Heart left ventricle (tissue), 16 donors: ENCODE measurements at regions not wholly inside any gene's neighbourhood (a gene's known extent, or its start where the extent isn't known, plus 50 kb on each side); places are given as distances from the start of the nearest gene placed in this dataset.

Source experiments
- ATAC-seq, 4 donors: fragments of 200-7000 bp; cut with Tn5 transposase; one replicate each; pipeline ENCODE4 v1.9.1; 2020 to 2022; ENCODE audit warnings: moderate library complexity in 4 of 4, mild to moderate bottlenecking in 3 of 4, moderate number of reproducible peaks in 1 of 4
- DNase-seq, 5 donors: peaks; one replicate each; pipeline ENCODE4 v3.0.0-alpha.2; 2020
- H3K27ac ChIP-seq, 12 donors: fragments of 200-600 bp; sonication (generic) in 4 of 12; one replicate each; pipeline versions ENCODE4 v1.5.0 to v1.8.0; 2016 to 2022; ENCODE audit warnings: mild to moderate bottlenecking in 2 of 12
- H3K27me3 ChIP-seq, 9 donors: fragments of 200-600 bp; sonication (generic) in 2 of 9; one replicate each; pipeline versions ENCODE4 v1.5.1 to v1.8.0; 2016 to 2022; ENCODE audit warnings: mild to moderate bottlenecking in 3 of 9
- H3K36me3 ChIP-seq, 9 donors: fragments of 200-600 bp; sonication (generic) in 2 of 9; one replicate each; pipeline versions ENCODE4 v1.5.0 to v1.8.0; 2018 to 2022; ENCODE audit warnings: mild to moderate bottlenecking in 2 of 9
- H3K4me1 ChIP-seq, 12 donors: fragments of 200-600 bp; sonication (generic) in 4 of 12; one replicate each; pipeline versions ENCODE4 v1.5.0 to v1.8.0; 2016 to 2022; ENCODE audit warnings: mild to moderate bottlenecking in 3 of 12
- H3K4me3 ChIP-seq, 12 donors: fragments of 200-600 bp; sonication (generic) in 4 of 12; one replicate each; pipeline versions ENCODE4 v1.5.0 to v1.8.0; 2017 to 2022; ENCODE audit warnings: mild to moderate bottlenecking in 9 of 12, moderate library complexity in 4 of 12
- H3K9me3 ChIP-seq, 12 donors: fragments of 200-600 bp; sonication (generic) in 4 of 12; one replicate each; pipeline versions ENCODE4 v1.5.0 to v1.8.0; 2016 to 2022; ENCODE audit warnings: mild to moderate bottlenecking in 1 of 12
- POLR2A ChIP-seq, 2 donors: fragments of 450-650 bp; IDR thresholded peaks; one replicate each; pipeline ENCODE4 v1.6.1; 2017; ENCODE audit warnings: antibody characterized with exemption in 2 of 2, mild to moderate bottlenecking in 2 of 2, moderate library complexity in 2 of 2
- WGBS, 4 donors: extraction: QIAGEN DNeasy Blood & Tissue Kit in 2 of 4; methylation state at CpG; one replicate each; pipeline versions ENCODE4 v1.1.5 to v1.1.7; 2013 to 2018; 5-methylcytosine and 5-hydroxymethylcytosine counted together
- intact Hi-C, 10 donors: fragments of 100-400 bp; cut with DNase I; formaldehyde crosslinking; loops; one replicate each; pipeline versions ENCODE4 v1.11.1 to v1.14.2; 2022
- TF ChIP-seq, protein P1 (sequence below), 12 donors: fragments of 200-600 bp; sonication (generic) in 4 of 12; IDR thresholded peaks; one replicate each; pipeline versions ENCODE4 v1.5.0 to v1.8.0; 2018 to 2022; ENCODE audit warnings: antibody characterized with exemption in 12 of 12, mild to moderate bottlenecking in 5 of 12
- donor health status: ischemic (EF 13 %, LVEDD 7.1; RV severe dilation, severe dysfunction).
- donor health status: healthy with polysubstance abuse.
- donor health status: DM: no; HTN: yes; CAD: no.
- donor health status: DM: no; HTN: no; CAD: no.
- donor health status: ischemic (EF 25% LVEDD 6.9; RV normal size, moderate dysfunction).
- donor health status: ischemic (EF 25% LVEDD 5.7; RV mildly dilated, moderate dysfunction).
- donor health status: healthy.
- donor health status: DM: yes; HTN: yes; CAD: no.
- donor health status: ischemic (EF 35%, LVEDD 5.7; RV mildly dilated, moderate dysfunction).
- donor health status: nonischemic (EF 11% LVEDD 7.7; RV severe dilation, severe dysfunction).
- donor health status: DM: yes; HTN: yes; CAD: no.
- donor health status: PGD.
- donor health status: ischemic (EF 29% LVEDD 5.4; RV normal size, mild dysfunction).
- donor health status: nonischemic (EF 23%, LVEDD 6.1; RV moderate dilation, normal function).

DNA sequence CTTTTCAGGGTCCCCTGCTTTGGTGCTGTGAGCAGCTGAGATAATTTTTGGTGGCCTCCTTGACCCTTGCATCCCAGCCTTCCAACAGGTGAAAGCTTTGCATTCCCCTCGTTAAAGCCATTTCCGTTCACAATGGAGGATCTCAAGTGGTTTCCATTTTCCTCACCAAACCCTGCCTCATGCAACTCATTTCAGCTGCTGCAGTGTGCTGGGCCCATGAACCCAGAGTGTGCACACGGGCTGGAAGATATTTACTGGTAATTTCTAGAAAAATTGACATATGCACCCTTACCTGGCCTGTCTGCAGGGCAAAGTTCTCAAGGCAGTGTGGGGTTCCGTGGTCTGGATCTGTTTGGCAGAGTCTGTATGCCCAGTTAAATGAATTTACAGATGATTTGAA, 246.8 kb upstream of the HS6ST1 start:
- no peak for DNase-seq
- intact Hi-C loops = no loop called here
- Histone ChIP-seq H3K27me3 (no peaks in the 10 kb centered on the region), H3K36me3 (no peaks in the 10 kb centered on the region), H3K27ac (no peak overlapping the region), H3K4me3 (no peak overlapping the region), H3K4me1 (peaks cover 0 to 15% (median 1%) of the 10 kb centered on the region in 12 donors), H3K9me3 (no peaks in the 10 kb centered on the region)
- 86 to 96% (median 92%) methylated on average over 4 of the region's 4 CpGs for WGBS, 4 donors
- no peak for ATAC-seq
- no peak for TF ChIP-seq POLR2A (IDR thresholded peaks at IDR 0.05)
- TF ChIP-seq, protein P1, sequence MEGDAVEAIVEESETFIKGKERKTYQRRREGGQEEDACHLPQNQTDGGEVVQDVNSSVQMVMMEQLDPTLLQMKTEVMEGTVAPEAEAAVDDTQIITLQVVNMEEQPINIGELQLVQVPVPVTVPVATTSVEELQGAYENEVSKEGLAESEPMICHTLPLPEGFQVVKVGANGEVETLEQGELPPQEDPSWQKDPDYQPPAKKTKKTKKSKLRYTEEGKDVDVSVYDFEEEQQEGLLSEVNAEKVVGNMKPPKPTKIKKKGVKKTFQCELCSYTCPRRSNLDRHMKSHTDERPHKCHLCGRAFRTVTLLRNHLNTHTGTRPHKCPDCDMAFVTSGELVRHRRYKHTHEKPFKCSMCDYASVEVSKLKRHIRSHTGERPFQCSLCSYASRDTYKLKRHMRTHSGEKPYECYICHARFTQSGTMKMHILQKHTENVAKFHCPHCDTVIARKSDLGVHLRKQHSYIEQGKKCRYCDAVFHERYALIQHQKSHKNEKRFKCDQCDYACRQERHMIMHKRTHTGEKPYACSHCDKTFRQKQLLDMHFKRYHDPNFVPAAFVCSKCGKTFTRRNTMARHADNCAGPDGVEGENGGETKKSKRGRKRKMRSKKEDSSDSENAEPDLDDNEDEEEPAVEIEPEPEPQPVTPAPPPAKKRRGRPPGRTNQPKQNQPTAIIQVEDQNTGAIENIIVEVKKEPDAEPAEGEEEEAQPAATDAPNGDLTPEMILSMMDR (IDR thresholded peaks at IDR 0.05) = no peak

DNA sequence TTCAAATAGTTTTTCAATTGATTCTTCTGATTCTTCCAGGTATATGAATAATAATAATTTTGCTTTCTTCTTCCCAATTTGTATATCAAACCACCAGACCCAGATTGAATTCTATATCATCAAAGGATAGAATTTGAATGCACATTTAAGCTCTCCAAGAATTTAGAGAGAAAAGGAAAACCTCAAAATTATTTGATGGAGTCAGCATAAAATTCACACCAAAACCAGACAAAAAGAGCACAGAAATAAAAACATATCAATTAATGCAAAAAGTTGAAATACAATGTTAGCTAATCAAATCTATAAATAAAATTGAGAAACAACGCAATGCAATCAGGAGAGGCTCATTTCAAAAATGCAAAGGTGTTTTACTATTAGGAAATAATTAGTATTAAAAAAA, 248.0 kb upstream of the HS6ST1 start:
- Histone ChIP-seq H3K4me1 (peaks cover 0 to 15% (median 1%) of the 10 kb centered on the region in 12 donors), H3K36me3 (no peaks in the 10 kb centered on the region), H3K27ac (no peak overlapping the region), H3K27me3 (no peaks in the 10 kb centered on the region), H3K9me3 (no peaks in the 10 kb centered on the region), H3K4me3 (no peak overlapping the region)
- DNase-seq (no peak), ATAC-seq (no peak)
- intact Hi-C loops = no loop called here
- no peak for TF ChIP-seq POLR2A (IDR thresholded peaks at IDR 0.05)
- TF ChIP-seq, protein P1 (IDR thresholded peaks at IDR 0.05) = no peak
- 83 to 94% (median 90%) methylated on average over 1 of the region's 1 CpG for WGBS, 4 donors

DNA sequence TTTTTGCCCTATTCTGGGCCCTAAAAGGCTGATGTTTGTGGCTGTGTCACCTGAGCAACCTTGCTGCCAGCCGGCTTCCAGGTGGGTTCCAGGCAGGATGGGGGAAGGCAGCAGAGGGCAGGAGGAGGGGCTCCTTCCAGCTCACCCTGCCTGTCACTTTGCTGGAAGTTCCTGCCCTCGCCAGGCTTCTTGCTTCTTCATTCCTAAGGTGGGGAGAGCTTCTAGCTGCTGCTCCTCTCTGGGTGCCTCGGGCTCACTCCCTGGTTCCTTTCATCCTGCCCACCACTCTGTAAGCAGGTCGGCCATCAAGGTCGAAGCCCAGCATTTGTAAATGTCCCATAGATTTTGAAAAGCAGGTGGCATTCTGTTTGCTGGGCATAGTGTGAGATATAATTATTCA, 249.4 kb upstream of the HS6ST1 start:
- TF ChIP-seq, protein P1 (IDR thresholded peaks at IDR 0.05) = no peak
- TF ChIP-seq POLR2A (IDR thresholded peaks at IDR 0.05) = no peak
- Histone ChIP-seq H3K4me1 (peaks cover 0 to 10% (median under 1%) of the 10 kb centered on the region in 12 donors), H3K27me3 (no peaks in the 10 kb centered on the region), H3K4me3 (no peak overlapping the region), H3K36me3 (no peaks in the 10 kb centered on the region), H3K9me3 (no peaks in the 10 kb centered on the region), H3K27ac (no peak overlapping the region)
- intact Hi-C loops = no loop called here
- ATAC-seq = no peak
- DNase-seq = no peak
- WGBS, 4 donors = 74 to 80% (median 78%) methylated on average over 5 of the region's 5 CpGs

DNA sequence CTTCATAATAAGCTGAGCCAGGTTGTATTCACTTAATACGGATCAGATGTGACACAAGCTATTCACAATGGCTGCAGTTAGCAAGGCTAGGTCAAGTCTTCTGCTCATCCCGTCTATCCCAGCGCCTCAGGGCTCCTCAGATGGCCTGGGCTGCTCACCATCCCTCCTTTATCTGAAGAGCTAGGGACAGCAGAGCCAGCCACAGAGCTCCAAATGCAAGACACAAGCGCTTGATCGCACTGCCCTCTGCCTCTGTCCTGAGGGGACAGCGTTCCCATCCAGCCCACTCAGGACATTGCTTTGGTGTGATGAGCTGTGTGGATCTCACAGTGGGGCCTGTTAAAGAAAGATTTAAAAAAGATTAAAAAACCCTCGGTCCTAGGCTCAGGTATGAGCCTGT, 254.4 kb upstream of the HS6ST1 start:
- H3K27ac ChIP-seq = no peak overlapping the region
- WGBS, 4 donors = 85 to 88% (median 87%) methylated on average over 7 of the region's 7 CpGs
- TF ChIP-seq, protein P1 (IDR thresholded peaks at IDR 0.05) = no peak
- no peak for TF ChIP-seq POLR2A (IDR thresholded peaks at IDR 0.05)
- ATAC-seq (peak in 2 of 4 donors; percentile 38 to 45), DNase-seq (no peak)
- intact Hi-C loops = loop anchor here in 1 of 10 donors (10.0 kb wide), 1 partner anchor 248 kb away; no protein-coding TSS in a partner anchor
- no peaks in the 10 kb centered on the region for H3K36me3 ChIP-seq
- H3K4me3 ChIP-seq = no peak overlapping the region
- H3K27me3 ChIP-seq = no peaks in the 10 kb centered on the region
- no peaks in the 10 kb centered on the region for H3K4me1 ChIP-seq
- no peaks in the 10 kb centered on the region for H3K9me3 ChIP-seq
